HT1080 (cell line): ENCODE measurements at regions not wholly inside any gene's neighbourhood (a gene's known extent, or its start where the extent isn't known, plus 50 kb on each side); places are given as distances from the start of the nearest gene placed in this dataset.

Experiments
- DNase-seq: peaks from one replicate; pipeline ENCODE4 v3.0.0-alpha.2; 2015; ENCODE audit warnings: low read depth

- peak; percentile 60 for DNase-seq
These were observed 90.3 kb upstream of the TMEM17 start for GRCh38 chr2:62596061-62596921.

GRCh38 chr2:62595474-62595873, 89.5 kb upstream of the TMEM17 start:
- no peak for DNase-seq

- DNase-seq: no peak
These were observed 87.8 kb upstream of the TMEM17 start for GRCh38 chr2:62593825-62594224.

GRCh38 chr2:62591491-62591890, 85.5 kb upstream of the TMEM17 start:
- DNase-seq: no peak

- DNase-seq: no peak
These were observed 83.8 kb upstream of the TMEM17 start for GRCh38 chr2:62589691-62590356.

- no peak for DNase-seq
These were observed 81.6 kb upstream of the TMEM17 start for GRCh38 chr2:62587592-62587991.

- peak; percentile 79 for DNase-seq
These were observed 81.0 kb upstream of the TMEM17 start for GRCh38 chr2:62586981-62587380.

GRCh38 chr2:62578803-62579640, 73.0 kb upstream of the TMEM17 start:
- peak; percentile 85 for DNase-seq

- DNase-seq: peak; percentile 99
These were observed 72.2 kb upstream of the TMEM17 start for GRCh38 chr2:62577994-62578781.

- no peak for DNase-seq
These were observed 70.4 kb upstream of the TMEM17 start for GRCh38 chr2:62576276-62576939.

- DNase-seq: no peak
These were observed 67.9 kb upstream of the TMEM17 start for GRCh38 chr2:62573936-62574335.

GRCh38 chr2:62573137-62573731, 67.2 kb upstream of the TMEM17 start:
- DNase-seq: no peak

GRCh38 chr2:62570861-62571698, 65.1 kb upstream of the TMEM17 start:
- no peak for DNase-seq

GRCh38 chr2:62569907-62570841, 64.2 kb upstream of the TMEM17 start:
- no peak for DNase-seq

GRCh38 chr2:62568983-62569837, 63.2 kb upstream of the TMEM17 start:
- DNase-seq: no peak

GRCh38 chr2:62568074-62568473, 62.1 kb upstream of the TMEM17 start:
- DNase-seq: no peak

- no peak for DNase-seq
These were observed 61.7 kb upstream of the TMEM17 start for GRCh38 chr2:62567669-62568068.
